Loucy (cell line): ENCODE measurements at regions not wholly inside any gene's neighbourhood (a gene's known extent, or its start where the extent isn't known, plus 50 kb on each side); places are given as distances from the start of the nearest gene placed in this dataset.

Experiments used
- H2AFZ ChIP-seq: fragments of 200-600 bp; sonication (generic); 2 replicates; pipeline ENCODE4 v1.6.0; 2016; ENCODE audit warnings: antibody characterized with exemption, mild to moderate bottlenecking, low read length, moderate library complexity
- H3F3A ChIP-seq: fragments of 200-600 bp; 2 replicates; pipeline ENCODE4 v1.6.0; 2016; ENCODE audit warnings: antibody characterized with exemption, low read depth, mild to moderate bottlenecking
- H3K27me3 ChIP-seq: fragments of 200-600 bp; sonication (generic); 2 replicates; pipeline ENCODE4 v1.6.1; 2014; ENCODE audit warnings: low read length, mild to moderate bottlenecking; ENCODE audit not compliant: insufficient read depth, poor library complexity, severe bottlenecking
- H3K36me3 ChIP-seq: fragments of 200-600 bp; sonication (generic); 2 replicates; pipeline ENCODE4 v1.6.1; 2016; ENCODE audit warnings: low read length; ENCODE audit not compliant: insufficient read depth
- H3K4me1 ChIP-seq: fragments of 200-600 bp; sonication (generic); 2 replicates; pipeline ENCODE4 v1.5.1; 2014; ENCODE audit warnings: low read length, mild to moderate bottlenecking; ENCODE audit not compliant: insufficient read depth, poor library complexity, severe bottlenecking
- H3K4me2 ChIP-seq: fragments of 200-600 bp; sonication (generic); 2 replicates; pipeline ENCODE4 v1.6.0; 2014; ENCODE audit warnings: antibody characterized with exemption, low read length, low read depth, mild to moderate bottlenecking; ENCODE audit not compliant: poor library complexity, severe bottlenecking
- H3K4me3 ChIP-seq: fragments of 200-600 bp; sonication (generic); 2 replicates; pipeline ENCODE4 v1.5.1; 2014; ENCODE audit warnings: low read length, mild to moderate bottlenecking, mixed read lengths; ENCODE audit not compliant: poor library complexity, severe bottlenecking
- H3K79me2 ChIP-seq: fragments of 200-600 bp; sonication (generic); 2 replicates; pipeline ENCODE4 v1.6.1; 2014; ENCODE audit warnings: low read length; ENCODE audit not compliant: insufficient read depth
- H3K9ac ChIP-seq: fragments of 200-600 bp; sonication (generic); 2 replicates; pipeline ENCODE4 v1.6.0; 2014; ENCODE audit warnings: mild to moderate bottlenecking, low read depth, low read length, moderate library complexity; ENCODE audit not compliant: poor library complexity, severe bottlenecking
- H3K9me2 ChIP-seq: fragments of 200-600 bp; sonication (generic); replicated peaks from 2 replicates; pipeline ENCODE4 v1.6.1; 2016; ENCODE audit warnings: low read depth, low read length, mixed read lengths
- H3K9me3 ChIP-seq: fragments of 200-600 bp; sonication (generic); 2 replicates; pipeline ENCODE4 v1.6.1; 2014; ENCODE audit warnings: mild to moderate bottlenecking, antibody characterized with exemption, low read length, low read depth; ENCODE audit not compliant: insufficient read depth
- H4K20me1 ChIP-seq: fragments of 200-600 bp; sonication (generic); 2 replicates; pipeline ENCODE4 v1.6.0; 2014; ENCODE audit warnings: antibody characterized with exemption, low read length, mild to moderate bottlenecking; ENCODE audit not compliant: insufficient read depth, poor library complexity, severe bottlenecking
- CTCF ChIP-seq: fragments of 200-600 bp; sonication (generic); conservative IDR thresholded peaks from 2 replicates; pipeline ENCODE4 v1.5.1; 2014; ENCODE audit warnings: mild to moderate bottlenecking, antibody characterized with exemption, low read length
- EZH2phosphoT487 ChIP-seq: fragments of 200-600 bp; IDR thresholded peaks from 2 replicates; pipeline ENCODE4 v1.6.1; 2018; ENCODE audit warnings: antibody characterized with exemption, mild to moderate bottlenecking, moderate library complexity, borderline replicate concordance

- no peak overlapping the region for H3K4me3 ChIP-seq
- H3K4me1 ChIP-seq: no peaks in the 10 kb centered on the region
- H3K9me2 ChIP-seq: no peaks in the 10 kb centered on the region
- TF ChIP-seq CTCF (no peak), EZH2phosphoT487 (no peak)
- no peak overlapping the region for H2AFZ ChIP-seq
- no peaks in the 10 kb centered on the region for H3K36me3 ChIP-seq
- H3K27me3 ChIP-seq: no peaks in the 10 kb centered on the region
- H3K79me2 ChIP-seq: no peaks in the 10 kb centered on the region
- H3F3A ChIP-seq: no peaks in the 10 kb centered on the region
- H4K20me1 ChIP-seq: no peaks in the 10 kb centered on the region
- H3K9me3 ChIP-seq: no peaks in the 10 kb centered on the region
- H3K4me2 ChIP-seq: no peak overlapping the region
- no peak overlapping the region for H3K9ac ChIP-seq
These were observed 259.1 kb downstream of the LNPK start for GRCh38 chr2:175743011-175743410.

GRCh38 chr2:175742367-175742766 is 259.7 kb downstream of the LNPK start:
- Histone ChIP-seq H3K27me3 (no peaks in the 10 kb centered on the region), H3K9ac (no peak overlapping the region), H3K9me2 (no peaks in the 10 kb centered on the region), H2AFZ (no peak overlapping the region), H3K4me1 (no peaks in the 10 kb centered on the region), H3K79me2 (no peaks in the 10 kb centered on the region), H3F3A (no peaks in the 10 kb centered on the region), H4K20me1 (no peaks in the 10 kb centered on the region), H3K9me3 (no peaks in the 10 kb centered on the region), H3K36me3 (no peaks in the 10 kb centered on the region), H3K4me2 (no peak overlapping the region), H3K4me3 (no peak overlapping the region)
- TF ChIP-seq EZH2phosphoT487 (no peak), CTCF (no peak)

GRCh38 chr2:175741164-175741563 is 260.9 kb downstream of the LNPK start:
- H3K9ac ChIP-seq: no peak overlapping the region
- H2AFZ ChIP-seq: no peak overlapping the region
- H3K4me2 ChIP-seq: no peak overlapping the region
- no peaks in the 10 kb centered on the region for H3F3A ChIP-seq
- no peak overlapping the region for H3K4me3 ChIP-seq
- no peaks in the 10 kb centered on the region for H3K79me2 ChIP-seq
- H3K9me2 ChIP-seq: no peaks in the 10 kb centered on the region
- H3K9me3 ChIP-seq: no peaks in the 10 kb centered on the region
- H3K4me1 ChIP-seq: no peaks in the 10 kb centered on the region
- H3K36me3 ChIP-seq: no peaks in the 10 kb centered on the region
- no peaks in the 10 kb centered on the region for H4K20me1 ChIP-seq
- H3K27me3 ChIP-seq: no peaks in the 10 kb centered on the region
- TF ChIP-seq CTCF (no peak), EZH2phosphoT487 (no peak)
